ENCODE measurements at regions not wholly inside any gene's neighbourhood (a gene's known extent, or its start where the extent isn't known, plus 50 kb on each side); places are given as distances from the start of the nearest gene placed in this dataset.

DNA sequence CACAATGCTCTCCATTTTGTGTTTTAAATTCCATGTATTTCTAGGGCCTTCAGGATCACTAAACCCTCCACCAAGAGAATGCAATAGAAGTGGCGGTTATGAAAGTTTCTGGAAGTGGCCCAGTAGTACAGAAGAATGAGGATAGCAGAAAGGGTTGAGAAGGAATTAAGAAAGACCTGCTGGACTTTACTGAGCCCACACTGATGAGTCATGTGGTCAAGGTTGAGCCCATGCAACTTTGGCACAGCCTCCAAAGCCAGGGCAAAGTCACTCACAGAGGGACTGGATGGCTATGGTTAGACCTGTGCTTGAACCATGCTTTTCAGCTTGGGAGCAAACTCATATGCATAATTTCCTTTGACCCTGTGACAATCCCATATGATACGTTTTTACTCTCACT lies 102.9 kb upstream of the PLET1 start:
- Histone ChIP-seq H3K27me3 (ENCODE audit: control insufficient read depth in 4 of 4, insufficient read depth in 4 of 4, low read length in 3 of 4) (no peaks in the 10 kb centered on the region), H3K27ac (ENCODE audit: low read depth in 1 of 2, low read length in 2 of 2) (no peak overlapping the region), H3K4me1 (ENCODE audit: control insufficient read depth in 4 of 4, insufficient read depth in 4 of 4, low read length in 3 of 4) (no peaks in the 10 kb centered on the region), H3K36me3 (ENCODE audit: control insufficient read depth in 4 of 4, insufficient read depth in 3 of 4, low read depth in 1 of 4, low read length in 3 of 4) (no peaks in the 10 kb centered on the region), H3K4me3 (ENCODE audit: low read depth in 1 of 3, low read length in 3 of 3) (no peak overlapping the region), H3K9me3 (ENCODE audit: control insufficient read depth in 4 of 4, low read length in 3 of 4) (no peaks in the 10 kb centered on the region), H3K9ac (ENCODE audit: low read depth in 1 of 2, low read length in 2 of 2) (no peak overlapping the region)
- TF ChIP-seq FOXA2 (IDR thresholded peaks at IDR 0.05), result no peak
- TF ChIP-seq EGR1 (IDR thresholded peaks at IDR 0.05; ENCODE audit: low read depth in 2 of 2), result no peak
- TF ChIP-seq, protein P1, sequence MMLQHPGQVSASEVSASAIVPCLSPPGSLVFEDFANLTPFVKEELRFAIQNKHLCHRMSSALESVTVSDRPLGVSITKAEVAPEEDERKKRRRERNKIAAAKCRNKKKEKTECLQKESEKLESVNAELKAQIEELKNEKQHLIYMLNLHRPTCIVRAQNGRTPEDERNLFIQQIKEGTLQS (IDR thresholded peaks at IDR 0.05), result peak; percentile 27
- TF ChIP-seq JUND (IDR thresholded peaks at IDR 0.05), result peak in 1 of 2 donors; percentile 85
- TF ChIP-seq YY1 (IDR thresholded peaks at IDR 0.05), result peak; percentile 24
- no peak for TF ChIP-seq GABPA (IDR thresholded peaks at IDR 0.05 in 1 of 2, conservative IDR thresholded peaks at IDR 0.05 in 1 of 2)
- TF ChIP-seq RXRA (IDR thresholded peaks at IDR 0.05), result peak in 1 of 2 donors; percentile 60
- TF ChIP-seq HNF4A (conservative IDR thresholded peaks at IDR 0.05), result peak; percentile 30 to 75
- no peak for TF ChIP-seq NR2F2 (IDR thresholded peaks at IDR 0.05)
- TF ChIP-seq SP1 (IDR thresholded peaks at IDR 0.05), result no peak
- TF ChIP-seq FOXA1 (IDR thresholded peaks at IDR 0.05), result no peak
- TF ChIP-seq, protein P2, sequence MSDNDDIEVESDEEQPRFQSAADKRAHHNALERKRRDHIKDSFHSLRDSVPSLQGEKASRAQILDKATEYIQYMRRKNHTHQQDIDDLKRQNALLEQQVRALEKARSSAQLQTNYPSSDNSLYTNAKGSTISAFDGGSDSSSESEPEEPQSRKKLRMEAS (IDR thresholded peaks at IDR 0.05), result no peak
- TF ChIP-seq, protein P3, sequence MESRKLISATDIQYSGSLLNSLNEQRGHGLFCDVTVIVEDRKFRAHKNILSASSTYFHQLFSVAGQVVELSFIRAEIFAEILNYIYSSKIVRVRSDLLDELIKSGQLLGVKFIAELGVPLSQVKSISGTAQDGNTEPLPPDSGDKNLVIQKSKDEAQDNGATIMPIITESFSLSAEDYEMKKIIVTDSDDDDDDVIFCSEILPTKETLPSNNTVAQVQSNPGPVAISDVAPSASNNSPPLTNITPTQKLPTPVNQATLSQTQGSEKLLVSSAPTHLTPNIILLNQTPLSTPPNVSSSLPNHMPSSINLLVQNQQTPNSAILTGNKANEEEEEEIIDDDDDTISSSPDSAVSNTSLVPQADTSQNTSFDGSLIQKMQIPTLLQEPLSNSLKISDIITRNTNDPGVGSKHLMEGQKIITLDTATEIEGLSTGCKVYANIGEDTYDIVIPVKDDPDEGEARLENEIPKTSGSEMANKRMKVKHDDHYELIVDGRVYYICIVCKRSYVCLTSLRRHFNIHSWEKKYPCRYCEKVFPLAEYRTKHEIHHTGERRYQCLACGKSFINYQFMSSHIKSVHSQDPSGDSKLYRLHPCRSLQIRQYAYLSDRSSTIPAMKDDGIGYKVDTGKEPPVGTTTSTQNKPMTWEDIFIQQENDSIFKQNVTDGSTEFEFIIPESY (IDR thresholded peaks at IDR 0.05), result no peak
- TF ChIP-seq, protein P4, sequence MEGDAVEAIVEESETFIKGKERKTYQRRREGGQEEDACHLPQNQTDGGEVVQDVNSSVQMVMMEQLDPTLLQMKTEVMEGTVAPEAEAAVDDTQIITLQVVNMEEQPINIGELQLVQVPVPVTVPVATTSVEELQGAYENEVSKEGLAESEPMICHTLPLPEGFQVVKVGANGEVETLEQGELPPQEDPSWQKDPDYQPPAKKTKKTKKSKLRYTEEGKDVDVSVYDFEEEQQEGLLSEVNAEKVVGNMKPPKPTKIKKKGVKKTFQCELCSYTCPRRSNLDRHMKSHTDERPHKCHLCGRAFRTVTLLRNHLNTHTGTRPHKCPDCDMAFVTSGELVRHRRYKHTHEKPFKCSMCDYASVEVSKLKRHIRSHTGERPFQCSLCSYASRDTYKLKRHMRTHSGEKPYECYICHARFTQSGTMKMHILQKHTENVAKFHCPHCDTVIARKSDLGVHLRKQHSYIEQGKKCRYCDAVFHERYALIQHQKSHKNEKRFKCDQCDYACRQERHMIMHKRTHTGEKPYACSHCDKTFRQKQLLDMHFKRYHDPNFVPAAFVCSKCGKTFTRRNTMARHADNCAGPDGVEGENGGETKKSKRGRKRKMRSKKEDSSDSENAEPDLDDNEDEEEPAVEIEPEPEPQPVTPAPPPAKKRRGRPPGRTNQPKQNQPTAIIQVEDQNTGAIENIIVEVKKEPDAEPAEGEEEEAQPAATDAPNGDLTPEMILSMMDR (IDR thresholded peaks at IDR 0.05; ENCODE audit: low read depth, low read length, missing input control), result no peak
- TF ChIP-seq, protein P5, sequence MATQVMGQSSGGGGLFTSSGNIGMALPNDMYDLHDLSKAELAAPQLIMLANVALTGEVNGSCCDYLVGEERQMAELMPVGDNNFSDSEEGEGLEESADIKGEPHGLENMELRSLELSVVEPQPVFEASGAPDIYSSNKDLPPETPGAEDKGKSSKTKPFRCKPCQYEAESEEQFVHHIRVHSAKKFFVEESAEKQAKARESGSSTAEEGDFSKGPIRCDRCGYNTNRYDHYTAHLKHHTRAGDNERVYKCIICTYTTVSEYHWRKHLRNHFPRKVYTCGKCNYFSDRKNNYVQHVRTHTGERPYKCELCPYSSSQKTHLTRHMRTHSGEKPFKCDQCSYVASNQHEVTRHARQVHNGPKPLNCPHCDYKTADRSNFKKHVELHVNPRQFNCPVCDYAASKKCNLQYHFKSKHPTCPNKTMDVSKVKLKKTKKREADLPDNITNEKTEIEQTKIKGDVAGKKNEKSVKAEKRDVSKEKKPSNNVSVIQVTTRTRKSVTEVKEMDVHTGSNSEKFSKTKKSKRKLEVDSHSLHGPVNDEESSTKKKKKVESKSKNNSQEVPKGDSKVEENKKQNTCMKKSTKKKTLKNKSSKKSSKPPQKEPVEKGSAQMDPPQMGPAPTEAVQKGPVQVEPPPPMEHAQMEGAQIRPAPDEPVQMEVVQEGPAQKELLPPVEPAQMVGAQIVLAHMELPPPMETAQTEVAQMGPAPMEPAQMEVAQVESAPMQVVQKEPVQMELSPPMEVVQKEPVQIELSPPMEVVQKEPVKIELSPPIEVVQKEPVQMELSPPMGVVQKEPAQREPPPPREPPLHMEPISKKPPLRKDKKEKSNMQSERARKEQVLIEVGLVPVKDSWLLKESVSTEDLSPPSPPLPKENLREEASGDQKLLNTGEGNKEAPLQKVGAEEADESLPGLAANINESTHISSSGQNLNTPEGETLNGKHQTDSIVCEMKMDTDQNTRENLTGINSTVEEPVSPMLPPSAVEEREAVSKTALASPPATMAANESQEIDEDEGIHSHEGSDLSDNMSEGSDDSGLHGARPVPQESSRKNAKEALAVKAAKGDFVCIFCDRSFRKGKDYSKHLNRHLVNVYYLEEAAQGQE (IDR thresholded peaks at IDR 0.05), result no peak
- TF ChIP-seq RAD21 (IDR thresholded peaks at IDR 0.05), result no peak
- TF ChIP-seq HNF4G (IDR thresholded peaks at IDR 0.05), result no peak
- no peak for TF ChIP-seq TAF1 (conservative IDR thresholded peaks at IDR 0.05)
- WGBS, result 89% methylated on average over 2 of the region's 2 CpGs
- no peak for DNase-seq (ENCODE audit: low spot score)

All from liver (tissue), 8 donors.